Dendritic cell treated with granulocyte-macrophage colony-stimulating factor and Interleukin-4, amounts not matched to agents 40 ng/mL and 50 ng/mL, for 4 days (primary cell): ENCODE measurements at regions not wholly inside any gene's neighbourhood (a gene's known extent, or its start where the extent isn't known, plus 50 kb on each side); places are given as distances from the start of the nearest gene placed in this dataset.
"Not testable (repeated sequence)": the region's sequence is repeated elsewhere in the genome, so short reads cannot be mapped to it uniquely, and the experiment has no call there.

Experiments used
- H3K27ac Mint-ChIP-seq: one replicate; pipeline ENCODE4 v1.8.0; 2022; ENCODE audit warnings: mild to moderate bottlenecking, mixed read lengths
- H3K27me3 Mint-ChIP-seq: one replicate; pipeline ENCODE4 v1.8.0; 2022; ENCODE audit warnings: mild to moderate bottlenecking, mixed read lengths
- H3K36me3 Mint-ChIP-seq: one replicate; pipeline ENCODE4 v1.8.0; 2022; ENCODE audit warnings: low read depth, mixed read lengths
- H3K4me1 Mint-ChIP-seq: one replicate; pipeline ENCODE4 v1.8.0; 2022; ENCODE audit warnings: low read depth, mixed read lengths
- H3K4me3 Mint-ChIP-seq: one replicate; pipeline ENCODE4 v1.8.0; 2022; ENCODE audit warnings: mild to moderate bottlenecking, moderate library complexity, mixed read lengths
- H3K9me3 Mint-ChIP-seq: one replicate; pipeline ENCODE4 v1.8.0; 2022; ENCODE audit warnings: mixed read lengths
- intact Hi-C: fragments of 100-400 bp; cut with micrococcal nuclease; formaldehyde crosslinking; loops from one replicate; pipeline ENCODE4 v1.15.0; 2022

DNA sequence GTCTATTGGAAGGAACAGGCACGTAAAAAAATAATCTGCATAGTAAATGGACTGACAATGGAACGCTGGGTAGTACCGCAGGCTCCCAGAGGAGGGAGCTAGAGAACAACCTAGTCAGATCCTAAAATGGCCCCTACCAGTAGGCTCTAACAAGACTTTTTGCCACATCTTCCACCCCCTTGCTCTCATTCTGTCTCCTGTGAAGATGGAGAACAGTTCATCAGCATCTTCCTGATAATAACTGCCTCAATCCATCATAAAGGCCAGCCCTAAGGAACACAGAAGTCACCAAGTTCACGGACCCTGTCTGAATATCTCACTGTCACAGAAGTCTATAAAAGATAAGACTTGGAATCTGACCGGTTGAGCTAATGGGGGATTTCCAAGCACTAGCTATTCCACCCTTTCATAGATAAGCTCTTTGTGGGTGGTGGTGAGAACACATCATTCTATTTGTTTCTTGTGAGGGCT, 133.4 kb downstream of the SLC1A3 start:
- no peak overlapping the region for H3K4me3 Mint-ChIP-seq
- intact Hi-C loops = loop anchor here (5.0 kb wide), 2 partner anchors 208 to 268 kb away; no protein-coding TSS in a partner anchor
- no peaks in the 10 kb centered on the region for H3K36me3 Mint-ChIP-seq
- H3K27me3 Mint-ChIP-seq = peaks cover 17% of the 10 kb centered on the region
- no peaks in the 10 kb centered on the region for H3K9me3 Mint-ChIP-seq
- H3K4me1 Mint-ChIP-seq = peaks cover 21% of the 10 kb centered on the region
- H3K27ac Mint-ChIP-seq = no peak overlapping the region

DNA sequence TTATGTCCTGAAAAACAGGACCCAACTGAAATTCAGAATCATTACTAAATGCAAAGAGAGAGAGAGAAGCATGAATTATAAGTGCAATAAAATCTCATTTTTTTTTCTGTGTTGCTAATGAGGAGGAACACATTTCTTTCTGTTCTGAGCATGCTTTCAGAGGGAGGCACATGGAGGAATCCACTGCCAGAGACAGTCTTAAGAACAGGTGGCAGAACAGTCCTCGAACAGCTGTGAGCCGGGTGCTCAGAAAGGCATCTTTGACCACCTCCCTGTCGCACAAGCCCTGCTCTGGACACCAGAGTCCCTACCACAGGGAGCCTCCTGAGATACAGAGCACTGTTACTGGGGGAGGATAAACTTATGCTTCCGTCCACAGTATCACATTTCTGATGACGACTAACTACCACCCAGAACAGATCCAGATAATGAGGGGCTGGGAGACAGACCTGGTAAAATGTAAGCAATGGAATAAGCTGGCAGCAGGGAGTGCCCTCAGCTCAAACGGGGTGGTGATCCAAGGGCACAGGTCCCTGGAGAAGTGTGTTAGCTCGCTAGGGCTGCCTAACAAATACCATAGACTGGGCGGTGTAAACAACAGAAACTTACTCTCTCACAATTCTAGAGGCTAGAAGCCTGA, 134.0 kb downstream of the SLC1A3 start:
- H3K36me3 Mint-ChIP-seq = no peaks in the 10 kb centered on the region
- H3K4me3 Mint-ChIP-seq = no peak overlapping the region
- H3K27ac Mint-ChIP-seq = no peak overlapping the region
- peaks cover 18% of the 10 kb centered on the region for H3K27me3 Mint-ChIP-seq
- H3K9me3 Mint-ChIP-seq = no peaks in the 10 kb centered on the region
- peaks cover 27% of the 10 kb centered on the region for H3K4me1 Mint-ChIP-seq
- intact Hi-C loops = no loop called here

DNA sequence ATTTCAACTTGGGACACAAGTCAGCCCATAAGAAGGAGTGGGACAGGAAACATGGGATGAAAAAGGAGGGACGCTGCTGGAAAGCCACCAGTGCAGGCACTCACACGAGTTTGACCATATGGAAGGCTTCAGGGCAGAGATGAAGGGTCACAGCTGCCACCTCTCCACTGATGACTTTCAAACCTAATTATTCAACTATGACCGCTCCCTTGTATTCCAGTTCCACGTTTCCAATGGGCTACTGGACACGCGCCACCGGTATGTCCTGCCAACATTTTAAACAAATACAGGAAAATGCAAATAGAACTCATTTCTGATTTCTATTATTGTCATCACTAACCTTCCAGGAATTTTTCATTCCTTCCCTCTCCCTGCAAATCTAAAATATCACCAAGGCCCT, 134.7 kb downstream of the SLC1A3 start:
- intact Hi-C loops = no loop called here
- Mint-ChIP-seq H3K4me3 (no peak overlapping the region), H3K36me3 (no peaks in the 10 kb centered on the region), H3K27ac (no peak overlapping the region), H3K27me3 (peaks cover 21% of the 10 kb centered on the region), H3K4me1 (peaks cover 32% of the 10 kb centered on the region), H3K9me3 (no peaks in the 10 kb centered on the region)

DNA sequence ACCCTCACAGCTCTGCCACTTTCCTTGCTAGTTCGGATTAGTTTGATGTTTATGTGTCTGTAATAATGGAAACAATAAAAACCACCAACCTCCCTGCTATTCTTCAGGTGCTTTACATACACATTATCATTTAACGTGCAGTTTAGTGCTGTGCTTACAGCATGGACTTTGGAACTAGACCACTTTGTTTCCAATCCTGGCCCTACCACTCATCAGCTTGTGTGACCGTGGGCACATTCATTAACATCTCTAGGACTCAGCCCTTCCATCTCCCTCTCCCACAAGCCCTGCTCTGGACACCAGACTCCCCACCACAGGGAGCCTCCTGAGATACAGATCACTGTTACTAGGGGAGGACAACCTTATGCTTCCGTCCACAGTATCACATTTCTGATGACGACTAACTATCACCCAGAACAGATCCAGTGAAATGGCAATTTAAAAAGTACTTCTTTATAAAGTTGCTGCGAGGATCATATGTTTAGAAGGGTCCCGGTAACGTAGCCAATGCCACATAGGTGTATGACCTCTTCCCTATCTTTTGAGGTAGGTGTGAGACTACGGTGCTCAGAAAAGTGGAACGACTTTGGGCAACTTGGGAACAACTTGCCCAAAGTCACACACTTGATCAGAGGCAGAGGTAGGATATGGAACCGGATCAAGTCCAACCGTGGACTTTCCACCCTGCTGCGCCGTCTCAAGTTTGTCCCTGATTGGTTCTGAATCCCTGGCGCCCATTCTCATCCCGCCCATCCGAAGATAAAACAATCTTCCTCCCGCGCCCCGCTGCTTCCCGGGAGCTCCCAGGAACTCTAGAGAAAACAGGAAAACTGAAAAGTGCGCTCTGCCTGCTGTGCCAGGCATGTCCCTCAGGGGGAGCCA, 132.4 kb upstream of the NIPBL start:
- Mint-ChIP-seq H3K9me3 (no peaks in the 10 kb centered on the region), H3K27ac (peak overlapping the region; percentile 70), H3K27me3 (peaks cover 25% of the 10 kb centered on the region), H3K4me3 (peak overlapping the region; percentile 80), H3K36me3 (no peaks in the 10 kb centered on the region), H3K4me1 (peaks cover 31% of the 10 kb centered on the region)
- intact Hi-C loops = loop anchor here (2.0 kb wide), 1 partner anchor 127 kb away; no protein-coding TSS in a partner anchor

DNA sequence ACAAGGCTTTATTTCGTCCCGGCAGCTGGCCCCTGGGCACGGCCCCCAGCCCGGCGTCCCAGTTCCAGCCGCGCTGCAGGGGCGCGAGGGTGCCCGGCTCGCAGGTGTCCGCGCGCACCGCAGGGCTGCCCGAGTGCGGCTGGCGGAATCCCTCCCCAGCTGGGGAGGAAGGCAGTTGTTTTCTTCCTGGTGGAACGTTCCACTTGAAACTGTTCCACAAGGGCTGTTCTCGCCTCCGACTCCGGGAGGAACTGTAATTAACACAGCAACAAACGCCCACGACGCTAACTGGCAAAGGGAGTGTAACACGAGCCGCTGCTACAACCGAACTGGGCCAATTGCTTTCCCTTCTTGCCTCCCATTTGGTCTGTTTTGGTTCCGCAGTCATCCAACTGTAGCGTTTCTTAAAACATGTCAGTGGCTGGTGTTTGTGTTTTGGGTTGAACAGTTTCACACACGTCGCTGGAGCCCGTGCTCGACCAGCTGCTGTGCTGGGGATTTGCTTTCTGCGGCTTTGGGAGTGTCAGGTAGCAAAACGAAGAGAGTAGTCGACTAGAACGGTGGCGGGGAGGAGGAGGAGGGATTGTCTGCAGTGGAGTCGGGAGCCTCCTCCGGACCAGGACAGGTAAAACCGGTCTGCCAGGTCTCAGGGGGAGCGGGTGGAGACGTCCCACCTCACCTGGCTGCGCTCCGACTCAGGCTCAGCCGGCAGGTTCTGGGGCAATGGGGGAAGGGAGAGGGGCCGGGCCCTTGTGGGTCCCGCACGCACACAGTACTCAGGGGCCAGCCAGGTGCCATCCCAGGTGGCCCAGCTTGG, 131.6 kb upstream of the NIPBL start:
- Mint-ChIP-seq H3K27ac (peak overlapping the region; percentile 70), H3K9me3 (no peaks in the 10 kb centered on the region), H3K4me3 (peak overlapping the region; percentile 80), H3K4me1 (peaks cover 23% of the 10 kb centered on the region), H3K36me3 (no peaks in the 10 kb centered on the region), H3K27me3 (peaks cover 29% of the 10 kb centered on the region)
- intact Hi-C loops = loop anchor here (2.0 kb wide), 1 partner anchor 126 kb away; no protein-coding TSS in a partner anchor

DNA sequence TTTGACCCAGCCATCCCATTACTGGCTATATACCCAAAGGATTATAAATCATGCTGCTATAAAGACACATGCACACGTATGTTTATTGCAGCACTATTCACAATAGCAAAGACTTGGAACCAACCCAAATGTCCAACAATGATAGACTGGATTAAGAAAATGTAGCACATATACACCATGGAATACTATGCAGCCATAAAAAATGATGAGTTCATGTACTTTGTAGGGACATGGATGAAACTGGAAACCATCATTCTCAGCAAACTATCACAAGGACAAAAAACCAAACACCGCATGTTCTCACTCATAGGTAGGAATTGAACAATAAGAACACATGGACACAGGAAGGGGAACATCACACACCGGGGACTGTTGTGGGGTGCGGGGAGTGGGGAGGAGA, 128.8 kb upstream of the NIPBL start:
- H3K27ac Mint-ChIP-seq, intact Hi-C loops, H3K4me3 Mint-ChIP-seq, H3K36me3 Mint-ChIP-seq, H3K9me3 Mint-ChIP-seq: not testable (repeated sequence)
- Mint-ChIP-seq H3K4me1 (peaks cover 22% of the 10 kb centered on the region), H3K27me3 (peaks cover 31% of the 10 kb centered on the region)

DNA sequence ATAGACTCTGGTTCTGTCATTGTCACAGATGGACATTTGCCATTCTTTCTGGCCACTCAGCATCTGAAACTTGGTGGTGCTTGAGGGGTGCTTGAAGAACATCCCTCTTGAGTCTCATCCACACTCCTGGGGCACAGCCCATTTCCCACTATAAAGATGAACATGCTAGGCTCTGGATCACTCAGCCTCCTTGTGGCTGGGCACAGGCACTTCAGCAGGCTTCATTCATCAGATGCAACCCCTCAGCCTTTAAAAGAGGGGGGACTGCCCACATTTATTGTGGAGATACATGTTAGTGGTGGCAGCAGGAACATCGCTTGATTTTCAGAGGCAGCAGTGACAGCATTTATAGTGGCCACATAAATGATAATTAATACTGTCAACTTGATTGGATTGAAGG, 124.7 kb upstream of the NIPBL start:
- no peaks in the 10 kb centered on the region for H3K9me3 Mint-ChIP-seq
- intact Hi-C loops = no loop called here
- H3K4me1 Mint-ChIP-seq = no peaks in the 10 kb centered on the region
- H3K36me3 Mint-ChIP-seq = no peaks in the 10 kb centered on the region
- no peak overlapping the region for H3K27ac Mint-ChIP-seq
- H3K4me3 Mint-ChIP-seq = no peak overlapping the region
- peaks cover 9% of the 10 kb centered on the region for H3K27me3 Mint-ChIP-seq

DNA sequence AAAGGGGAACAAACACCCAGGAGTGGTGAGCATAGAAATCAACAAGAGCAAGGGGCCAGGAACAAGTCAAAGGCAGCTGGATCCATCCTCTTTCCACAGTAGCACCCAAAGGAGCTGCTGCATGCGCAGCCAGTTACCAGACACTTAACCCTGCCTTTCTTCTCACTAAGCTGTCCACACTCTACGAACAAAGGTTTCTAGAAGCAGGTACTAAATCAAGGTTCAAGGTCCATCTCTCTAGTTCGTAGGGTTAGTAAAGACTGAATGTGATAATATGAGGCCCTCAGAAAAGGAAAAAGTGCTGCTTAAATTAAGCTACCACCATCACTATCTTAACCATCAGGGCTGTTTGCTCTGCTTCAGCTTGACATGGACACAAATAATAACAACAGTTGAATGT, 121.2 kb upstream of the NIPBL start:
- intact Hi-C loops = no loop called here
- Mint-ChIP-seq H3K4me3 (no peak overlapping the region), H3K27ac (no peak overlapping the region), H3K27me3 (peaks cover 3% of the 10 kb centered on the region), H3K4me1 (no peaks in the 10 kb centered on the region), H3K9me3 (no peaks in the 10 kb centered on the region), H3K36me3 (no peaks in the 10 kb centered on the region)

DNA sequence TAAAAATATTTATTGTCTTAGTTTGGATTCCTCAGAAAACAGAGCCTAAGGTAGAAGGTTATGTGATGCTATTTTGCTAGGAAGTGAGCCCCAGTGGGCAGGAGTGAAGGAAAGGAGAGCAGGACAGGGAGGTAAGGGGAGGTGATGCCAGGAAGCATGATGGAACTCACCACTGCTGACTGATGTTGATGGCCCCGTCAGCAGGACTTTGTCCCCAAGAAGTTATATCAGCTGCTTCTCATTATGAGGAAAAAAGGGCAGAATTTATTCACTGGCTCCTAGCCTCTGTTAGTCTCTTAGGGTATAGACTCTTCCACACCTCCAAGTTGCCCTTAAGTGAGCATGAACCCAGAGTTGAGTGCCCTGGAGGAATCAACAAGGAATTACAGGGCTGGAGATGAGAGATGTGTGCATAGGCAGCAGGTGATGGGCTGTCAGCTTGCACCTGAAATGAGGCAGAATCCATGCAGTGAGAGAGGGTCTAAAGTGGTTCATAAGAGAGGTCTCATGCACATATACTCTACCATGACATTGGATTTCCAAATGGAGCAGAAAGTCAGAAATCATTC, 120.6 kb upstream of the NIPBL start:
- Mint-ChIP-seq H3K36me3 (no peaks in the 10 kb centered on the region), H3K27me3 (no peaks in the 10 kb centered on the region), H3K4me1 (no peaks in the 10 kb centered on the region), H3K9me3 (no peaks in the 10 kb centered on the region), H3K27ac (no peak overlapping the region), H3K4me3 (no peak overlapping the region)
- intact Hi-C loops = no loop called here

DNA sequence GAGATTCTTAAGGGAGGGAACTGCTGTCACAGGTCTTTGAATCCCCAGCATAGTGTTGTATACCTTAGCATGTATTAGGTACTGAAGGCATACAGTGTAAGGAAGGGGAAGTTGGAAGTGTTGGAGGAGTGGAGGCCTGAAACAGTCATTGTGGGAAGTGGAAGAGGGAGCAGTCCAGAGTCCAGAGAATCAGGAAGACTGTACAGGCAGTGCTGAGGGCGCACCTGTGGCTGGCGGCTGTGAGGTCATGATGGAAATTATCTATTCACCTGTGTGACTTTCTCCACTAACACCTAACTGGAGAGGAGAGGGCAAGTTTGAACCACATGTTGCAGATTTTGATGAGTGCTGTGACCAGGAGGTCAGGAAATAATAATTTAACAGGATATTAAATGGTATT, 119.7 kb upstream of the NIPBL start:
- Mint-ChIP-seq H3K4me3 (no peak overlapping the region), H3K4me1 (no peaks in the 10 kb centered on the region), H3K36me3 (no peaks in the 10 kb centered on the region), H3K9me3 (no peaks in the 10 kb centered on the region), H3K27me3 (no peaks in the 10 kb centered on the region), H3K27ac (no peak overlapping the region)
- intact Hi-C loops = no loop called here

DNA sequence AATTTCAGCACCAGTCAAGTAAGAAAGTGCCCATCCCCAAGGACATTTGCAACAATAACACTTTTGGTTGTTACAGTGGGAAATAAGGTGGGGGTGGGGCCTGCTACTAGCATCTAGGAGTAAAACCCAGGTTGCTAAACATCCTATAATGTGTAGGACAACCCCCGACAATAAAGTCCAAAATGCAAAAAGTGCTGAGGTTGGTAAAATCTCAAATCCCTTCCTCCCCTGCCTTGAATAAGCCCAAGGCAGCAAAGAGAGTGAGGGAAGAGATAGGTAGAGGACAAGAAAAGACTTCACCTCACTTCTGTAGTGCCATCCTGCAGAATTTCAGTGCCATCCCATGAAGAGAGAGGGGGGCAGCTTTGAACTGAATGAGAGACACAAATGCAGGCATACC, 117.5 kb upstream of the NIPBL start:
- H3K9me3 Mint-ChIP-seq = no peaks in the 10 kb centered on the region
- intact Hi-C loops = no loop called here
- H3K4me3 Mint-ChIP-seq = no peak overlapping the region
- no peak overlapping the region for H3K27ac Mint-ChIP-seq
- H3K4me1 Mint-ChIP-seq = no peaks in the 10 kb centered on the region
- peaks cover 3% of the 10 kb centered on the region for H3K27me3 Mint-ChIP-seq
- H3K36me3 Mint-ChIP-seq = no peaks in the 10 kb centered on the region

DNA sequence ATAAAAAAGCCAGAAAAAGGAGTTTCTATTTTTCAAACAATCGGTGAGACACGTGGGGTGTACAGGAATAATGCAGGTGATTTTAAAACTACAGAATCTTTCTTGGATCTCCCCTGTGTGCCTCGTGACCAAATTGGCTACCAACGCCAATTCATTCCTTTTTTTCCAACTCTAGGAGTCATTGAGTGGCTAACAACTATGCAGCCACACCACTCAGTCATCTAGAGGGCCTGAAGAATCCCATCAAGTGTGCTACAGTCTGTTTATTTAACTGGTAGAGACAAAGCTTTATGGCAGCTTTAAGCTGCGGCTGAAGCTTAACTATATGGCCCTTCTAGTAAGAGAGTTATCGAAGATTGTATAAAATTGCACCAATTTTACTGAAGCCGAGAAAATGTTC, 113.1 kb upstream of the NIPBL start:
- Mint-ChIP-seq H3K36me3 (no peaks in the 10 kb centered on the region), H3K4me1 (no peaks in the 10 kb centered on the region), H3K27ac (no peak overlapping the region), H3K4me3 (no peak overlapping the region), H3K27me3 (peaks cover 3% of the 10 kb centered on the region), H3K9me3 (peaks cover 9% of the 10 kb centered on the region)
- intact Hi-C loops = no loop called here

DNA sequence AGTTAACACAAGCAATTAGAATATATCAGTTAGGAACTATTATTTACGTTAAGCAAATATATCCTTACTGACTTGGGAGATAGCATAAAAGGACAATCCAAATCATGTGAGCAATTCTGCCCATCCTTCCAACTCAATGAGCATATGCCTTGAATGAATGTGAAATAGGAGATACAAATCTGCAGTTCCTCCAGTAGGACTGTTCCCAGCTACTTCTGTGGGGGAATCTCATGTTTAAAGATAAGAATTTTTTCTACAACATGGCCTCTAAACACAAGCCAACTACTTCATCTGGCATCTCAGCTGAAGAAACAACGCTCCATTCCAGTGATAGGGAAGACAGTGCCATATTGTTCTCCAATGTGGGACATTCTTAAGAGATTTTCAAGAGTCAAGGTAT, 110.7 kb upstream of the NIPBL start:
- intact Hi-C loops = no loop called here
- no peak overlapping the region for H3K27ac Mint-ChIP-seq
- no peaks in the 10 kb centered on the region for H3K36me3 Mint-ChIP-seq
- no peaks in the 10 kb centered on the region for H3K4me1 Mint-ChIP-seq
- H3K27me3 Mint-ChIP-seq = peaks cover 3% of the 10 kb centered on the region
- H3K4me3 Mint-ChIP-seq = no peak overlapping the region
- peaks cover 12% of the 10 kb centered on the region for H3K9me3 Mint-ChIP-seq
